T-helper 17 cell (primary cell): ENCODE measurements at regions not wholly inside any gene's neighbourhood (a gene's known extent, or its start where the extent isn't known, plus 50 kb on each side); places are given as distances from the start of the nearest gene placed in this dataset.
"Not testable (repeated sequence)": the region's sequence is repeated elsewhere in the genome, so short reads cannot be mapped to it uniquely, and the experiment has no call there.

Experiments
- ATAC-seq: fragments of 150-1000 bp; cut with Tn5 transposase; 2 replicates; pipeline ENCODE4 v1.10.0; 2021; ENCODE audit warnings: mild to moderate bottlenecking, moderate library complexity
- DNase-seq, 3 donors: peaks; one replicate each; pipeline versions ENCODE4 v3.0.0 to v3.0.0-alpha.2; 2020 to 2021
- H3K9me3 ChIP-seq: one replicate; pipeline ENCODE4 v1.7.0; 2013; ENCODE audit warnings: low read length, mild to moderate bottlenecking; ENCODE audit not compliant: control insufficient read depth, poor library complexity, severe bottlenecking
- H3K27ac Mint-ChIP-seq: one replicate; pipeline ENCODE4 v1.8.0; 2022; ENCODE audit warnings: mild to moderate bottlenecking, moderate library complexity, mixed read lengths
- H3K27me3 Mint-ChIP-seq: one replicate; pipeline ENCODE4 v1.8.0; 2022; ENCODE audit warnings: mixed read lengths
- H3K36me3 Mint-ChIP-seq: one replicate; pipeline ENCODE4 v1.8.0; 2022; ENCODE audit warnings: low read depth, mixed read lengths
- H3K4me1 Mint-ChIP-seq: one replicate; pipeline ENCODE4 v1.8.0; 2022; ENCODE audit warnings: mild to moderate bottlenecking, mixed read lengths
- H3K4me3 Mint-ChIP-seq: one replicate; pipeline ENCODE4 v1.8.0; 2022; ENCODE audit warnings: mild to moderate bottlenecking, moderate library complexity, mixed read lengths

DNA sequence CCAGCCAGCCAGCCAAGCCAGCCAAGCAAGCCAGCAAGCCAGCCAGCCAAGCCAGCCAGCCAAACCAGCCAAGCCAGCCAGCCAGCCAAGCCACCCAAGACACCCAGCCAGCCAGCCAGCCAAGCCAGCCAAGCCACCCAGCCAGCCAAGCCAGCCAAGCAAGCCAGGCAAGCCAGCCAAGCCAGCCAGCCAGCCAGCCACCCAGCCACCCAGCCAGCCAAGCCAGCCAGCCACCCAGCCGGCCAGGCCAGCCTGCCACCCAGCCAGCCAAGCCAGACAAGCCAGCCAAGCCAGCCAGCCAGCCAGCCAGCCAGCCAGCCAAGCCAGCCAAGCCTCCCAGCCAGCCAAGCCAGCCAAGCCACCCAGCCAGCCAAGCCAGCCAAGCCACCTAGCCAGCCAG is 333.6 kb upstream of the PLGLB2 start:
- H3K36me3 Mint-ChIP-seq, DNase-seq, ATAC-seq, H3K9me3 ChIP-seq, H3K4me3 Mint-ChIP-seq, H3K27ac Mint-ChIP-seq, H3K27me3 Mint-ChIP-seq, H3K4me1 Mint-ChIP-seq: not testable (repeated sequence)

DNA sequence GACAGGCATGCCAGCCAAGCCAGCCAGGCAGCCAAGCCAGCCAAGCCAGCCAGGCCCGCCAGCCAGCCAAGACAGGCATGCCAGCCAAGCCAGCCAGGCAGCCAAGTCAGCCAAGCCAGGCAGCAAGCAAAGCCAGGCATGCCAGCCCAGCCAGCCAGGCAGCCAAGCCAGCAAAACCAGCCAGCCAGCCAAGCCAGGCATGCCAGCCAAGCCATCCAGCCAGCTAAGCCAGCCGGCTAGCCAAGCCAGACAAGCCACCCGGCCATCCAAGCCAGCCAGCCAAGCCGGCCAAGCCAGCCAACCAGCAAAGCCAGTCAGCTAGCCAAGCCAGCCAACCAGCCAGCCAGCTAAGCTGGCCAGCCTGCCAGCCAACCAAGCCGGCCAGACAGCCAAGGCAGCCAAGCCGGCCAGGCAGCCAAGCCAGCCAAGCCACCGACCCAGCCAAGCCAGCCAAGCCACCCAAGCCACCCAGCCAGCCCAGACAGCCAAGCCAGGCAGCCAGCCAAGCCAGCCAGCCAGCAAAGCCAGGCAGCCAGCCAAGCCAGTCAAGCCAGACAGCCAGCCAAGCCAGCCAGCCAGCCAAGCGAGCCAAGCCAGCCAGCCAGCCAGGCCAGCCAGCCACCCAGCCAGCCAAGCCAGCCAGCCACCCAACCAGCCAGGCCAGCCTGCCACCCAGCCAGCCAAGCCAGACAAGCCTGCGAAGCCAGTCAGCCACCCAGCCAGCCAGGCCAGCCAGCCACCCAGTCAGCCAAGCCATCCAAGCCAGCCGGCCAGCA is 332.9 kb upstream of the PLGLB2 start:
- H3K4me3 Mint-ChIP-seq, ATAC-seq, H3K27ac Mint-ChIP-seq, H3K9me3 ChIP-seq, H3K4me1 Mint-ChIP-seq, DNase-seq, H3K36me3 Mint-ChIP-seq, H3K27me3 Mint-ChIP-seq: not testable (repeated sequence)

DNA sequence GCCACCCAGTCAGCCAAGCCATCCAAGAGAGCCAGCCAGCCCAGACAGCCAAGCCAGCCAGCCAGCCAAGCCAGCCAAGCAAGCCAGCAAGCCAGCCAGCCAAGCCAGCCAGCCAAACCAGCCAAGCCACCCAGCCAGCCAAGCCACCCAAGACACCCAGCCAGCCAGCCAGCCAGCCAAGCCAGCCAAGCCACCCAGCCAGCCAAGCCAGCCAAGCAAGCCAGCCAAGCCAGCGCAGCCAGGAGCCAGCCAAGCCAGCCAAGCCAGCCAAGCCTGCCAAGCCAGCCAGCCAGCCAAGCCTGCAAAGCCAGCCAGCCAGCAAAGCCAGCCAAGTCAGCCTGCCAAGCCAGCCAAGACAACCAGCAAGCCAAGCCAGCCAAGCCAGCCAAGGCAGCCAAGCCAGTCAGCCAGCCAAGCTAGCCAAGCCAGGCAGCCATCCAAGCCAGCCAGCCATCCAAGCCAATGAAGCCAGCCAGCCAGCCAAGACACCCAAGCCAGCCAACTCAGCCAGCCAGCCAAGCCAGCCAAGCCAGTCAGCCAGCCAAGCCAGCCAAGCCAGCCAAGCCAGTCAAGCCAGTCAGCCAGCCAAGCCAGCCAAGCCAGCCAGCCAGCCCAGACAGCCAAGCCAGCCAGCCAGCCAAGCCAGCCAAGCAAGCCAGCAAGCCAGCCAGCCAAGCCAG is 332.2 kb upstream of the PLGLB2 start:
- not testable (repeated sequence) for ATAC-seq, H3K4me3 Mint-ChIP-seq, DNase-seq, H3K27me3 Mint-ChIP-seq, H3K9me3 ChIP-seq, H3K36me3 Mint-ChIP-seq, H3K4me1 Mint-ChIP-seq, H3K27ac Mint-ChIP-seq

DNA sequence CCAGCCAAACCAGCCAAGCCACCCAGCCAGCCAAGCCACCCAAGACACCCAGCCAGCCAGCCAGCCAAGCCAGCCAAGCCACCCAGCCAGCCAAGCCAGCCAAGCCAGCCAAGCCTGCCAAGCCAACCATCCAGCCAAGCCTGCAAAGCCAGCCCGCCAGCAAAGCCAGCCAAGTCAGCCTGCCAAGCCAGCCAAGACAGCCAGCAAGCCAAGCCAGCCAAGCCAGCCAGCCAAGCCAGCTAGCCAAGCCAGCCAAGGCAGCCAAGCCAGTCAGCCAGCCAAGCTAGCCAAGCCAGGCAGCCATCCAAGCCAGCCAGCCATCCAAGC is 331.7 kb upstream of the PLGLB2 start:
- not testable (repeated sequence) for H3K27me3 Mint-ChIP-seq, H3K4me3 Mint-ChIP-seq, H3K4me1 Mint-ChIP-seq, H3K9me3 ChIP-seq, ATAC-seq, H3K27ac Mint-ChIP-seq, DNase-seq, H3K36me3 Mint-ChIP-seq

DNA sequence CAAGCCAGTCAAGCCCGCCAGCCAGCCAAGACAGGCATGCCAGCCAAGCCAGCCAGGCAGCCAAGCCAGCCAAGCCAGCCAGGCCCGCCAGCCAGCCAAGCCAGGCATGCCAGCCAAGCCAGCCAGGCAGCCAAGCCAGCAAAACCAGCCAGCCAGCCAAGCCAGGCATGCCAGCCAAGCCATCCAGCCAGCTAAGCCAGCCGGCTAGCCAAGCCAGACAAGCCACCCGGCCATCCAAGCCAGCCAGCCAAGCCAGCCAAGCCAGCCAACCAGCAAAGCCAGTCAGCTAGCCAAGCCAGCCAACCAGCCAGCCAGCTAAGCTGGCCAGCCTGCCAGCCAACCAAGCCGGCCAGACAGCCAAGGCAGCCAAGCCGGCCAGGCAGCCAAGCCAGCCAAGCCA is 330.7 kb upstream of the PLGLB2 start:
- H3K36me3 Mint-ChIP-seq, DNase-seq, H3K9me3 ChIP-seq, ATAC-seq, H3K27ac Mint-ChIP-seq, H3K4me3 Mint-ChIP-seq, H3K4me1 Mint-ChIP-seq, H3K27me3 Mint-ChIP-seq: not testable (repeated sequence)

DNA sequence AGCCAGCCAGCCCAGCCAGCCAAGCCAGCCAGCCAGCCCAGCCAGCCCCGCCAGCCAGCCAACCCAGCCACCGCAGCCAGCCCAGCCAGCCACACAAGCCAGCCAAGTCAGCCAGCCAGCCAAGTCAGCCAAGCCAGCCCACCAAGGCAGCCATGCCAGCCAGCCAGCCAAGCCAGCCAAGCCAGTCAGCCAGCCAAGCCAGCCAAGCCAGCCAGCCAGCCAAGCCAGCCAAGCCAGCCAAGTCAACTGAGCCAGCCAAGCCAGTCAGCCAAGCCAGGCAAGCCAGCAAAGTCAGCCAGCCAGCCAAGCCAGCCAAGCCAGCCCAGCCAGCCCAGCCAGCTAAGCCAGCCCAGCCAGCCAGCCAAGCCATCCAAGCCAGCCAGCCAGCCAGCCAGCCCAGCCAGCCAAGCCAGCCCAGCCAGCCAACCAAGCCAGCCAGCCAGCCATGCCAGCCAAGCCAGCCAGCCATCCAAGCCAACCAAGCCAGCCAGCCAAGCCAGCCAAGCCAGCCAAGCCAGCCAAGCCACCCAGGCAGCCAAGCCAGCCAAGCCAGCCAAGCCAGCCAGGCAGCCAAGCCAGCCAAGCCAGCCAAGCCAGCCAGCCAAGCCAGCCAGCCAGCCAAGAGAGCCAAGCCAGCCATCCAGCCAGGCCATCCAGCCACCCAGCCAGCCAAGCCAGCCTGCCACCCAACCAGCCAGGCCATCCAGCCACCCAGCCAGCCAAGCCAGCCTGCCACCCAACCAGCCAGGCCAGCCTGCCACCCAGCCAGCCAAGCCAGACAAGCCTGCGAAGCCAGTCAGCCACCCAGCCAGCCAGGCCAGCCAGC is 329.9 kb upstream of the PLGLB2 start:
- not testable (repeated sequence) for DNase-seq, H3K4me3 Mint-ChIP-seq, ATAC-seq

DNA sequence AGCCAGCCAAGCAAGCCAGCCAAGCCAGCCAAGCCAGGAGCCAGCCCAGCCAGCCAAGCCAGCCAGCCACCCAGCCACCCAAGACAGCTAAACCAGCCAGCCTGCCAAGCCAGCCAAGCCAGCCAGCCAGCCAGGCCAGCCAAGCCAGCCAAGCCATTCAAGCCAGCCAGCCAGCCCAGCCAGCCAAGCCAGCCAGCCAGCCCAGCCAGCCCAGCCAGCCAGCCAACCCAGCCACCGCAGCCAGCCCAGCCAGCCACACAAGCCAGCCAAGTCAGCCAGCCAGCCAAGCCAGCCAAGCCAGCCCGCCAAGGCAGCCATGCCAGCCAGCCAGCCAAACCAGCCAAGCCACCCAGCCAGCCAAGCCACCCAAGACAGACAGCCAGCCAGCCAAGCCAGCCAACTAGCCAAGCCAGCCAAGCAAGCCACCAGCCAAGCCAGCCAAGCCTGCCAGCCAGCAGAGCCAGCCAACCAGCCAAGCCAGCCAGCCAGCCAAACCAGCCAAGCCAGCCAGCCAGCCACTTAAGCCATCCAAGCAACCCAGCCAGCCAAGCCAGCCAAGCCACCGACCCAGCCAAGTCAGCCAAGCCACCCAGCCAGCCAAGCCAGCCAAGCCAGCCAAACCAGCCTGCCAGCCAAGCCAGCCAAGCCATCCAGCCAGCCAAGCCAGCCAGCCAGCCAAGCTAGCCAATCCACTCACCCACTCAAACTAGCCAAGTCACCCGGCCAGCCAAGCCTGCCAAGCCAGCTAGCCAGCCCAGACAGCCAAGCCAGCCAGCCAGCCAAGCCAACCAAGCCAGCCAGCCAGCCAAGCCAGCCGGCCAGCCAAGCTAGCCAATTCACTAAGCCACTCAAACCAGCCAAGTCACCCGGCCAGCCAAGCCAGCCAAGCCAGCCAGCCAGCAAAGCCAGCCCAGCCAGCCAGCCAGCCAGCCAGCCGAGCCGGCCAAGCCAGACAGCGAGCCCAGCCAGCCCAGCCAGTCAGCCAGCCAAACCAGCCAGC is 328.8 kb upstream of the PLGLB2 start:
- H3K4me3 Mint-ChIP-seq, DNase-seq, ATAC-seq, H3K27me3 Mint-ChIP-seq, H3K9me3 ChIP-seq, H3K27ac Mint-ChIP-seq, H3K4me1 Mint-ChIP-seq, H3K36me3 Mint-ChIP-seq: not testable (repeated sequence)

More for the DNA sequence above, 329.9 kb upstream of the PLGLB2 start:
- H3K27me3 Mint-ChIP-seq, H3K27ac Mint-ChIP-seq, H3K36me3 Mint-ChIP-seq, H3K4me1 Mint-ChIP-seq, H3K9me3 ChIP-seq: not testable (repeated sequence)

DNA sequence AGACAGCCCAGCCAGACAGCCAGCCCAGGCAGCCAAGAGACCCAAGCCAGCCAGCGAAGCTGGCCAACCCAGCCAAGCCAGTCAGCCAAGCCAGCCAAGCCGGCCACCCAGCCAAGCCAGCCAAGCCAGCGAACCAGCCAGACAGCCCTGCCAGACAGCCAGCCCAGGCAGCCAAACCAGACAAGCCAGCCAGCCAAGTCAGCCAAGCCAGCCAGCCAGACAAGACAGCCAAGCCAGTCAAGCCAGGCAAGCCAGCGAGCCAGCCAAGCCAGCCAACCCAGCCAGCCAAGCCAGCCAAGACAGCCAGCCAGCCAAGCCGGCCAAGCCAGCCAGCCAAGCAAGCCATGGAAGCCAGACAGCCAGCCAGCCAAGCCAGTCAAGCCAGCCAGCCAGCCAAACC is 327.9 kb upstream of the PLGLB2 start:
- DNase-seq, H3K27ac Mint-ChIP-seq, H3K27me3 Mint-ChIP-seq, H3K9me3 ChIP-seq, H3K4me3 Mint-ChIP-seq, ATAC-seq, H3K36me3 Mint-ChIP-seq, H3K4me1 Mint-ChIP-seq: not testable (repeated sequence)

DNA sequence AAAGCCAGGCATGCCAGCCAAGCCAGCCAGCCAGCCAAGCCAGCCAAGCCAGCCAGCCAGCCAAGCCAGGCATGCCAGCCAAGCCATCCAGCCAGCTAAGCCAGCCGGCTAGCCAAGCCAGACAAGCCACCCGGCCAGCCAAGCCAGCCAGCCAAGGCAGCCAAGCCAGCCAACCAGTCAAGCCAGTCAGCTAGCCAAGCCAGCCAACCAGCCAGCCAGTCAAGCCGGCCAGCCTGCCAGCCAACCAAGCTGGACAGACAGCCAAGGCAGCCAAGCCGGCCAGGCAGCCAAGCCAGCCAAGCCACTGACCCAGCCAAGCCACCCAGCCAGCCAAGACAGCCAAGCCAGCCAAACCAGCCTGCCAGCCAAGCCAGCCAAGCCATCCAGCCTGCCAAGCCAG is 326.9 kb upstream of the PLGLB2 start:
- ATAC-seq, H3K9me3 ChIP-seq, H3K4me3 Mint-ChIP-seq, DNase-seq, H3K4me1 Mint-ChIP-seq, H3K27me3 Mint-ChIP-seq, H3K27ac Mint-ChIP-seq, H3K36me3 Mint-ChIP-seq: not testable (repeated sequence)

DNA sequence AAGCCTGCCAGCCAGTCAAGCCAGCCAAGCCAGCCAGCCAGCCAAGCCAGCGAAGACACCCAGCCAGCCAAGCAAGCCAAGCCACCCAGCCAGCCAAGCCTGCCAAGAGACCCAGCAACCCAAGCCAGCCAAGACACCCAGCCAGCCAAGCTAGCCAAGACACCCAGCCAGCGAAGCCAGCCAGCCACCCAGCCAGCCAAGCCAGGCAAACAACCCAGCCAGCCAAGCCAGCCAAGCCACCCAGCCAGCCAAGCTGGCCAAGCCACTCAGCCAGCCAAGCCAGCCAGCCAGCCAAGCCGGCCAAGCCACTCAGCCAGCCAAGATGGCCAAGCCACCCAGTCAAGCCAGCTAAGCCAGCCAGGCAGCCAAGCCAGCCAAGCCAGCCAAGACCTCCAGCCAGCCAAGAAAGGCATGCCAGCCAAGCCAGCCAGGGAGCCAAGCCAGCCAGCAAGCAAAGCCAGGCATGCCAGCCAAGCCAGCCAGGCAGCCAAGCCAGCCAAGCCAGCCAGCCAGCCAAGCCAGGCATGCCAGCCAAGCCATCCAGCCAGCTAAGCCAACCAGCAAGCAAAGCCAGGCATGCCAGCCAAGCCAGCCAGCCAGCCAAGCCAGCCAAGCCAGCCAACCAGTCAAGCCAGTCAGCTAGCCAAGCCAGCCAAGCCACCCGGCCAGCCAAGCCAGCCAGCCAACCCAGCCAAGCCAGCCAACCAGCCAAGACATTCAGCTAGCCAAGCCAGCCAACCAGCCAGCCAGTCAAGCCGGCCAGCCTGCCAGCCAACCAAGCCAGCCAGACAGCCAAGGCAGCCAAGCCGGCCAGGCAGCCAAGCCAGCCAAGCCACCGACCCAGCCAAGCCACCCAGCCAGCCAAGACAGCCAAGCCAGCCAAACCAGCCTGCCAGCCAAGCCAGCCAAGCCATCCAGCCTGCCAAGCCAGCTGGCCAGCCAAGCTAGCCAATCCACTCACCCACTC is 323.8 kb upstream of the PLGLB2 start:
- not testable (repeated sequence) for DNase-seq, H3K9me3 ChIP-seq, ATAC-seq, H3K4me3 Mint-ChIP-seq, H3K27ac Mint-ChIP-seq, H3K36me3 Mint-ChIP-seq, H3K27me3 Mint-ChIP-seq, H3K4me1 Mint-ChIP-seq

DNA sequence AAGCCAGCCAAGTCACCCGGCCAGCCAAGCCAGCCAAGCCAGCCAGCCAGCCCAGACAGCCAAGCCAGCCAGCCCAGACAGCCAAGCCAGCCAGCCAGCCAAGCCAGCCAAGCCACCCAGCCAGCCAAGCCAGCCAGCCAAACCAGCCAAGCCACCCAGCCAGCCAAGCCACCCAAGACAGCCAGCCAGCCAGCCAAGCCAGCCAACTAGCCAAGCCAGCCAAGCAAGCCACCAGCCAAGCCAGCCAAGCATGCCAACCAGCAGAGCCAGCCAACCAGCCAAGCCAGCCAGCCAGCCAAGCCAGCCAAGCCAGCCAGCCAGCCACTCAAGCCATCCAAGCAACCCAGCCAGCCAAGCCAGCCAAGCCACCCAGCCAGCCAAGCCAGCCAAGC is 323.1 kb upstream of the PLGLB2 start:
- not testable (repeated sequence) for H3K9me3 ChIP-seq, H3K27me3 Mint-ChIP-seq, H3K4me1 Mint-ChIP-seq, H3K27ac Mint-ChIP-seq, DNase-seq, ATAC-seq, H3K36me3 Mint-ChIP-seq, H3K4me3 Mint-ChIP-seq

DNA sequence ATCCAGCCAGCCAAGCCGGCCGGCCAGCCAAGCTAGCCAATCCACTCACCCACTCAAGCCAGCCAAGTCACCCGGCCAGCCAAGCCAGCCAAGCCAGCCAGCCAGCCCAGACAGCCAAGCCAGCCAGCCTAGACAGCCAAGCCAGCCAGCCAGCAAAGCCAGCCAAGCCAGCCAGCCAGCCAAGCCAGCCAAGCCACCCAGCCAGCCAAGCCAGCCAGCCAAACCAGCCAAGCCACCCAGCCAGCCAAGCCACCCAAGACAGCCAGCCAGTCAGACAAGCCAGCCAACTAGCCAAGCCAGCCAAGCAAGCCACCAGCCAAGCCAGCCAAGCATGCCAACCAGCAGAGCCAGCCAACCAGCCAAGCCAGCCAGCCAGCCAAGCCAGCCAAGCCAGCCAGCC is 322.7 kb upstream of the PLGLB2 start:
- H3K4me1 Mint-ChIP-seq, H3K27me3 Mint-ChIP-seq, ATAC-seq, H3K9me3 ChIP-seq, H3K36me3 Mint-ChIP-seq, DNase-seq, H3K27ac Mint-ChIP-seq, H3K4me3 Mint-ChIP-seq: not testable (repeated sequence)
